Thymus (tissue), 11 donors: ENCODE measurements at regions not wholly inside any gene's neighbourhood (a gene's known extent, or its start where the extent isn't known, plus 50 kb on each side); places are given as distances from the start of the nearest gene placed in this dataset.
"Not testable (repeated sequence)": the region's sequence is repeated elsewhere in the genome, so short reads cannot be mapped to it uniquely, and the experiment has no call there.

Source experiments
- DNase-seq, 9 donors: peaks; one replicate each; pipeline ENCODE4 v3.0.0-alpha.2; 2013; ENCODE audit warnings: low spot score in 9 of 9, low read depth in 6 of 9, missing footprints in 1 of 9
- H3K27ac ChIP-seq, 2 donors: one replicate each; pipeline ENCODE4 v1.5.1; 2013; ENCODE audit warnings: control low read depth in 1 of 2, low read depth in 1 of 2, low read length in 1 of 2, mild to moderate bottlenecking in 1 of 2, moderate library complexity in 1 of 2
- H3K27me3 ChIP-seq, 2 donors: one replicate each; pipeline ENCODE4 v1.5.1; 2013; ENCODE audit warnings: low read length in 1 of 2; ENCODE audit not compliant: control insufficient read depth in 2 of 2, insufficient read depth in 1 of 2
- H3K36me3 ChIP-seq, 2 donors: one replicate each; pipeline ENCODE4 v1.5.1; 2013; ENCODE audit warnings: low read length in 1 of 2, mild to moderate bottlenecking in 1 of 2, moderate library complexity in 1 of 2; ENCODE audit not compliant: control insufficient read depth in 2 of 2, insufficient read depth in 2 of 2
- H3K4me1 ChIP-seq, 2 donors: one replicate each; pipeline ENCODE4 v1.5.1; 2013; ENCODE audit warnings: low read length in 2 of 2; ENCODE audit not compliant: control insufficient read depth in 2 of 2, insufficient read depth in 2 of 2
- H3K4me3 ChIP-seq, 2 donors: one replicate each; pipeline ENCODE4 v1.5.1; 2013; ENCODE audit warnings: low read length in 2 of 2, control low read depth in 1 of 2, mild to moderate bottlenecking in 1 of 2
- H3K9me3 ChIP-seq, 2 donors: one replicate each; pipeline ENCODE4 v1.5.1; 2013; ENCODE audit warnings: low read length in 1 of 2, mild to moderate bottlenecking in 1 of 2; ENCODE audit not compliant: control insufficient read depth in 2 of 2, insufficient read depth in 1 of 2
- WGBS: extraction: QIAGEN DNeasy Blood & Tissue Kit; methylation state at CpG from one replicate; pipeline ENCODE4 v1.1.7; 2013; 5-methylcytosine and 5-hydroxymethylcytosine counted together
- donor health status: healthy.

- 82% methylated on average over 2 of the region's 2 CpGs for WGBS
- H3K27ac ChIP-seq, result no peak overlapping the region
- no peaks in the 10 kb centered on the region for H3K4me1 ChIP-seq
- H3K36me3 ChIP-seq, result no peaks in the 10 kb centered on the region
- H3K4me3 ChIP-seq, result no peak overlapping the region
- DNase-seq, result no peak
- no peaks in the 10 kb centered on the region for H3K27me3 ChIP-seq
- H3K9me3 ChIP-seq, result no peaks in the 10 kb centered on the region
These were observed 1181.9 kb downstream of the OLFM4 start for GRCh38 chr13:54210397-54211049.

- DNase-seq, result no peak
- peaks cover 0 to 4% of the 10 kb centered on the region in 2 donors for H3K9me3 ChIP-seq
- no peaks in the 10 kb centered on the region for H3K4me1 ChIP-seq
- no peak overlapping the region for H3K4me3 ChIP-seq
- no peaks in the 10 kb centered on the region for H3K36me3 ChIP-seq
- no peaks in the 10 kb centered on the region for H3K27me3 ChIP-seq
- 81% methylated on average over 2 of the region's 2 CpGs for WGBS
- no peak overlapping the region for H3K27ac ChIP-seq
These were observed 1187.6 kb downstream of the OLFM4 start for GRCh38 chr13:54216221-54216620.

GRCh38 chr13:54226876-54227275, 1198.3 kb downstream of the OLFM4 start:
- H3K4me1 ChIP-seq, result no peaks in the 10 kb centered on the region
- no peaks in the 10 kb centered on the region for H3K9me3 ChIP-seq
- no peak overlapping the region for H3K27ac ChIP-seq
- WGBS, result 89% methylated on average over 1 of the region's 1 CpG
- DNase-seq, result no peak
- no peaks in the 10 kb centered on the region for H3K36me3 ChIP-seq
- H3K4me3 ChIP-seq, result no peak overlapping the region
- H3K27me3 ChIP-seq, result no peaks in the 10 kb centered on the region

DNA sequence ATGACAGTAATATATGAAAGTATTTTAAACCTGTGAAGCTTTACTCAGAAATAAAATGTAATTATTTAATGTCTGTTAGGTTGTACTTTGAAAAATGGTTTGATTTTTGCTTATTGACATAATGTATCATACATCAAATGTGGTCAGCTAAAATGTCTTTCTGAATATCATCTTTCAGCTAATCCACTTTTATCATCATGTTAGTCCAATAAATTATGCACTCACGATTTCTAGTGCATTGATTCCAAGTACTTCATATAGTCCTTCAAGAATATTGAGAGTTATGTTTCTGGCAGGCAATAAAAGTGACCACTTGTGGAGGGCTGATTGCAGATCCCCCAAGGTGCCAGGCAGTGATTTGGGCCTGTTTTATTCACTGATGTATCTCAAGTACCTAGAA, 1204.1 kb downstream of the OLFM4 start:
- H3K27ac ChIP-seq, result no peak overlapping the region
- DNase-seq, result no peak
- 84% methylated on average over 1 of the region's 1 CpG for WGBS

GRCh38 chr13:54234607-54235006, 1206.0 kb downstream of the OLFM4 start:
- Histone ChIP-seq H3K27me3 (no peaks in the 10 kb centered on the region), H3K4me3 (no peak overlapping the region), H3K27ac (no peak overlapping the region), H3K9me3 (no peaks in the 10 kb centered on the region), H3K36me3 (no peaks in the 10 kb centered on the region), H3K4me1 (no peaks in the 10 kb centered on the region)
- no peak for DNase-seq
- 95% methylated on average over 7 of the region's 7 CpGs for WGBS

More for the DNA sequence above, 1204.1 kb downstream of the OLFM4 start:
- H3K4me3 ChIP-seq, result no peak overlapping the region
- H3K36me3 ChIP-seq, result no peaks in the 10 kb centered on the region
- no peaks in the 10 kb centered on the region for H3K9me3 ChIP-seq
- no peaks in the 10 kb centered on the region for H3K27me3 ChIP-seq
- no peaks in the 10 kb centered on the region for H3K4me1 ChIP-seq

GRCh38 chr13:54241719-54242118, 1213.1 kb downstream of the OLFM4 start:
- no peak overlapping the region for H3K4me3 ChIP-seq
- no peaks in the 10 kb centered on the region for H3K9me3 ChIP-seq
- no peaks in the 10 kb centered on the region for H3K36me3 ChIP-seq
- peak in 1 of 9 donors; percentile 1 for DNase-seq
- no peaks in the 10 kb centered on the region for H3K4me1 ChIP-seq
- no peak overlapping the region for H3K27ac ChIP-seq
- H3K27me3 ChIP-seq, result no peaks in the 10 kb centered on the region

- H3K27me3 ChIP-seq, result no peaks in the 10 kb centered on the region
- no peaks in the 10 kb centered on the region for H3K4me1 ChIP-seq
- no peaks in the 10 kb centered on the region for H3K9me3 ChIP-seq
- H3K27ac ChIP-seq, result no peak overlapping the region
- 80% methylated on average over 3 of the region's 3 CpGs for WGBS
- H3K4me3 ChIP-seq, result no peak overlapping the region
- H3K36me3 ChIP-seq, result no peaks in the 10 kb centered on the region
- DNase-seq, result no peak
These were observed 1219.7 kb downstream of the OLFM4 start for GRCh38 chr13:54248306-54248705.

DNA sequence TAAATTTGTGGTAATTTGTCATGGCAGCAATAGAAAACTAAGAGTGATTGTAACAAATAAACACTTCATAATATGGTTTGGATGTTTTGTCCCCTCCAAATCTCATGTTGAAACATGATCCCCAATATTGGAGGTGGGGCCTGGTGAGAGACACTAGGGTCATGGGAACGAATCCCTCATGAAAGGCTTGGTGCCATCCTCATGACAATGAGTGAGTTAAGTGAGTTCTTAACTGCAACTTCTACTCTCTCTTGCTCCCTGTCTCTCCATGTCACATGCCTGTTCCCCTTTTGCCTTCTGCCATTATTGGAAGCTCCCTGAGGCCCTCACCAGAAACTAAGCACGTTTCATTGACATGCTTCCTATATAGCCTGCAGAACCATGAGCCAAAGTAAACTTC, 1233.2 kb downstream of the OLFM4 start:
- DNase-seq, result no peak
- H3K36me3 ChIP-seq, result no peaks in the 10 kb centered on the region
- no peaks in the 10 kb centered on the region for H3K27me3 ChIP-seq
- WGBS, result 75% methylated on average over 2 of the region's 2 CpGs
- H3K27ac ChIP-seq, result no peak overlapping the region
- no peaks in the 10 kb centered on the region for H3K9me3 ChIP-seq
- no peaks in the 10 kb centered on the region for H3K4me1 ChIP-seq
- no peak overlapping the region for H3K4me3 ChIP-seq

- H3K4me1 ChIP-seq, result no peaks in the 10 kb centered on the region
- DNase-seq, result no peak
- H3K27me3 ChIP-seq, result no peaks in the 10 kb centered on the region
- no peak overlapping the region for H3K27ac ChIP-seq
- H3K4me3 ChIP-seq, result no peak overlapping the region
- no peaks in the 10 kb centered on the region for H3K9me3 ChIP-seq
- H3K36me3 ChIP-seq, result no peaks in the 10 kb centered on the region
These were observed 1235.3 kb downstream of the OLFM4 start for GRCh38 chr13:54263868-54264267.

GRCh38 chr13:54267253-54267668, 1238.6 kb downstream of the OLFM4 start:
- WGBS, result 64% methylated on average over 6 of the region's 6 CpGs
- not testable (repeated sequence) for H3K36me3 ChIP-seq, H3K4me3 ChIP-seq, H3K4me1 ChIP-seq, DNase-seq, H3K27ac ChIP-seq, H3K9me3 ChIP-seq, H3K27me3 ChIP-seq
